RWPE1 (cell line): ENCODE measurements at regions not wholly inside any gene's neighbourhood (a gene's known extent, or its start where the extent isn't known, plus 50 kb on each side); places are given as distances from the start of the nearest gene placed in this dataset.

Experiments used
- CTCF ChIA-PET: fragments of 350-600 bp; sonication (Branson Sonifier 250); formaldehyde crosslinking; extraction: SDS; loops from one replicate; lab custom pipeline; 2021; lab: Yijun Ruan, JAX
- POLR2A ChIA-PET: fragments of 400-600 bp; formaldehyde crosslinking; extraction: SDS; loops from one replicate; lab custom pipeline; 2020; ENCODE audit warnings: antibody characterized with exemption; ENCODE audit not compliant: low non-redundant PET; lab: Yijun Ruan, JAX
- DNase-seq: peaks from one replicate; pipeline ENCODE4 v3.0.0; 2012; ENCODE audit warnings: low spot score
- H3K27ac ChIP-seq: fragments of 450-650 bp; 2 replicates; pipeline ENCODE4 v1.5.1; 2017
- TF ChIP-seq, protein P1 (sequence below): fragments of 450-650 bp; conservative IDR thresholded peaks from 2 replicates; pipeline ENCODE4 v1.5.1; 2017; ENCODE audit warnings: low read depth, mild to moderate bottlenecking

DNA sequence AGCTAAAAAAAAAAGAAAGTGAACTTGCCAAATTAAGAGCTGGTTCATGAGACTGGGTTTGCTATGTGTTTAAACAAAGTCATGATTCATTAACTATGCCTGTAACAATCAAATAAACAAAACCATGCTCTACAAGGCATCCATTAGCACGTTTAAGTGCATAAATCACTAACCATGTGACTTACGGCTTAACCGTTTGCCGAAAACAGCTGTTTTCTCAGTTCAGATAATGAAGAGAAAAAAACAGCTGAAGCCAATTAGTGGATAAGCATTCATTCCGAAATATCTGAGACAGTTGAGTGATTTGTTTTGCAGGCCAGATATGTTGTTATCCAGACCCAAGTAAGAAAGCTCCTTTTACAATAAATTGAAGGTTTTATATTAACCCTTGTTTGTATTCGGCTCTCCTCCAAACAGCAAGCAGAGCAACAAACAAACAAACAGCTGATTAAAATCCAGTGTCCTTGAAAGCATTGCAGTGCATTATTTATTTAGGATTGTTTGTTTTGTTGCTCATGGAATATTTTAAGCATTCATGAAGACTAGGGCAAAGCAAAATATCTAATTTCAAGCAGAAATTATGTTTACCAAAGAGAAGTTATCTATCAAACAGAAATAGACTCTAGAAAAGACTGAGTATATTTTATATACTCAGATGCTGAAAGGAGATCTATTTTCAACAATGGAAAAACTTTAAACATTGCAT lies 343.5 kb downstream of the RFPL4B start:
- DNase-seq: no peak
- POLR2A ChIA-PET: no interaction called here
- CTCF ChIA-PET: interaction anchor here (0.6 to 0.7 kb wide), 2 partner anchors 81 to 415 kb away, joined by 3 read pairs; no protein-coding TSS in a partner anchor
- TF ChIP-seq, protein P1, sequence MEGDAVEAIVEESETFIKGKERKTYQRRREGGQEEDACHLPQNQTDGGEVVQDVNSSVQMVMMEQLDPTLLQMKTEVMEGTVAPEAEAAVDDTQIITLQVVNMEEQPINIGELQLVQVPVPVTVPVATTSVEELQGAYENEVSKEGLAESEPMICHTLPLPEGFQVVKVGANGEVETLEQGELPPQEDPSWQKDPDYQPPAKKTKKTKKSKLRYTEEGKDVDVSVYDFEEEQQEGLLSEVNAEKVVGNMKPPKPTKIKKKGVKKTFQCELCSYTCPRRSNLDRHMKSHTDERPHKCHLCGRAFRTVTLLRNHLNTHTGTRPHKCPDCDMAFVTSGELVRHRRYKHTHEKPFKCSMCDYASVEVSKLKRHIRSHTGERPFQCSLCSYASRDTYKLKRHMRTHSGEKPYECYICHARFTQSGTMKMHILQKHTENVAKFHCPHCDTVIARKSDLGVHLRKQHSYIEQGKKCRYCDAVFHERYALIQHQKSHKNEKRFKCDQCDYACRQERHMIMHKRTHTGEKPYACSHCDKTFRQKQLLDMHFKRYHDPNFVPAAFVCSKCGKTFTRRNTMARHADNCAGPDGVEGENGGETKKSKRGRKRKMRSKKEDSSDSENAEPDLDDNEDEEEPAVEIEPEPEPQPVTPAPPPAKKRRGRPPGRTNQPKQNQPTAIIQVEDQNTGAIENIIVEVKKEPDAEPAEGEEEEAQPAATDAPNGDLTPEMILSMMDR: no peak
- no peak overlapping the region for H3K27ac ChIP-seq

DNA sequence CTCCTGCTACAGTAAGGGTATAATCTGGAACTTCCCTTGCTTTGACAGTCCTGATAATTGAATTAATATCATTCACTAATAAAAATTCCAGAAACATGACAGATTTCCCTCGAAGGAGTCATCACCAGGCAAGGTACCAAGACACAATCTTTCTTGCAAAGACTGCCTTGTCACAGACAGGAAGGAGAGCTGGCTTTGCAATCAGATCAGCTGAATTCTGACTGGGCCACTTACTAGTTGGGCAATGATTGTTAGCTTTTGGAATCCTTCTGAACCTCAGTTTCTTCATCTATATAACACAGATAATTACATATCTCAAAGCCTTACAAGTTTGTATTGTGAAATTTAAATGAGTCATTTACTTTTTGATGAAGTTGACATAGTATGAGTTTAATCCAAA lies 344.2 kb downstream of the RFPL4B start:
- no peak overlapping the region for H3K27ac ChIP-seq
- TF ChIP-seq, protein P1: no peak
- peak; percentile 66 for DNase-seq
- POLR2A ChIA-PET: no interaction called here
- CTCF ChIA-PET: interaction anchor here (0.6 to 0.7 kb wide), 2 partner anchors 8 to 81 kb away, joined by 3 to 4 read pairs; no protein-coding TSS in a partner anchor

DNA sequence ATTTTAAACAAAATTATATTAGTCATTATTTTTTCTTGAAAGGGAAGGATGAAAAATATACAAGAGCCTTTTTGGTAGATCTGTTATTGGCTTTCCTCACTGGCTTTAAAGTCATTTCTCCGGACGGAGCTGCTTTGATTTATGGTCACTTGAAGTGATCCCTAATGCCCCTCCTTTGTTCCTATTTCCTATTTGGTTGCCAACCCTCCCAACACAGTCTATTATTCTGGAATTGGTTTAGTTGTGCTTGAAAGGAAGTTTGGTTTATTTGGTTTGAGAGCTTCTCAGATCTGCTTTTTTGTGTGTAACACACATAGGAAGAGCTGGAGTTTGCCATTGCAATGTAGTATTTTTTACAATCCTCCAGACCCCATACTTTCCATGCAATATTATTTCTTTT lies 347.9 kb downstream of the RFPL4B start:
- H3K27ac ChIP-seq: no peak overlapping the region
- TF ChIP-seq, protein P1: no peak
- ChIA-PET CTCF (interaction anchor here (0.6 to 0.8 kb wide), 2 partner anchors 79 to 548 kb away, joined by 3 to 4 read pairs; no protein-coding TSS in a partner anchor), POLR2A (no interaction called here)
- no peak for DNase-seq

DNA sequence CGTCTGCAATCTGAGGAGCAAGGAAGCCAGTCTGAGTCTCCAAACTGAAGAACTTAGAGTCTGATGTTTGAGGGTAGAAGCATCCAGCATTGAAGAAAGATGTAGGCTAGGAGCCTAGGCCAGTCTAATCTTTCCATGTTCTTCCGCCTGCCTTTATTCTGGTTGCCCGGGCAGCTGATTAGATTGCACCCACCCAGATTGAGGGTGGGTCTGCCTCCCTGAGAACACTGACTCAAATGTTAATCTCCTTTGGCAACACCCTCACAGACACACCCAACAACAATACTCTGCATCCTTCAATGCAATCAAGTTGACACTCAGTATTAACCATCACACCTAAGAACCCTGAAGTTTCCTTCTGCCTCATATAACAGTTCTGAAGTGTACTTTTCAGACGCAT lies 350.1 kb downstream of the RFPL4B start:
- DNase-seq: no peak
- ChIA-PET POLR2A (no interaction called here), CTCF (no interaction called here)
- no peak overlapping the region for H3K27ac ChIP-seq
- TF ChIP-seq, protein P1: no peak

DNA sequence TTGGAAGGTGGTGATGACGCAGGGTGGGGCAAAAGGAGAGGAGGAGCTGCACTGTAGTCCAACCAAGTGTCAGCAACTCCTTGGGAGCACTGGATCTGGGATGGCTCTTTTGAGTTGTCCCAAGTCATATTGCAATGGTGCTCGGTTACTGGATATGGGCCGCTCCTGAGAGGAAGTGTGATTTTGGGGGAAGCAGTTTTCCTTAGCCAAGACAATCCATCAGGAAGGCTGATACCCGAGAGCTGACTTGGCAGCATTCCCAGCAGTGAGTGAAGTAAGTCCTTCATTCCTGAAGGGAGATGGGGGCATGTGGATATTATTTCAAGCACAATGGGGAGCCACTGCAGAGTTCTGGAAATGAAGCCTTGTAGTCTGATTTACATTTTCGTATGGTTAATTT lies 354.1 kb downstream of the RFPL4B start:
- DNase-seq: no peak
- POLR2A ChIA-PET: no interaction called here
- TF ChIP-seq, protein P1: no peak
- no peak overlapping the region for H3K27ac ChIP-seq
- CTCF ChIA-PET: no interaction called here

DNA sequence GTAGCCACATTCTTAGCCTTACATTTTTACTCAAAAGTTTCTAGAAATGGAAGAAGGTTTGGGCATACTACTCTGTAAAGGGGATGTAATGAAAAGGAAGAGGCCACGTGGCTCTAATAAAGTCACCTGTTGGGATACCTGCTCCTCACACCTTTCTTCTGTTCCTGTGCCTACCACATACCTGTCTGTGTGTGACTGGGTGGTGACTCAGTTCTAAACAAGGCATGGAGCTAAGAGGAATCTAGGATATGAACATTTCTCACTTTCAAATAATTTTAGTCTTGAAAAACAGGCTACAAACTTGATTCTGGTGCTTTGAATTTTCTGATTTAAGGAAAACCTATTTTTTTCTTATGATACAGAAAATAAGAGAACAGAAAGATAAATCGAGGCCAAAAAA lies 363.6 kb downstream of the RFPL4B start:
- TF ChIP-seq, protein P1: no peak
- DNase-seq: peak; percentile 12
- ChIA-PET CTCF (interaction anchor here (0.7 kb wide), 1 partner anchor 402 kb away, joined by 3 read pairs; no protein-coding TSS in a partner anchor), POLR2A (no interaction called here)
- no peak overlapping the region for H3K27ac ChIP-seq
